ENCODE measurements at regions not wholly inside any gene's neighbourhood (a gene's known extent, or its start where the extent isn't known, plus 50 kb on each side); places are given as distances from the start of the nearest gene placed in this dataset.

GRCh38 chr20:58001381-58001780 is 227.1 kb downstream of the ANKRD60 start:
- Mint-ChIP-seq H3K4me3 (no peak overlapping the region), H3K9me3 (no peaks in the 10 kb centered on the region), H3K36me3 (ENCODE audit: low read depth) (no peaks in the 10 kb centered on the region), H3K27me3 (ENCODE audit: insufficient read depth) (peaks cover 3% of the 10 kb centered on the region), H3K4me1 (no peaks in the 10 kb centered on the region), H3K27ac (no peak overlapping the region)
- Histone ChIP-seq H3K4me1 (ENCODE audit: control insufficient read depth, insufficient read depth, low read length) (no peaks in the 10 kb centered on the region), H3K9me3 (ENCODE audit: control insufficient read depth, low read length) (peaks cover 7% of the 10 kb centered on the region), H3K9ac (ENCODE audit: extremely low read depth, low read length, poor library complexity, severe bottlenecking) (no peak overlapping the region), H3K36me3 (ENCODE audit: control insufficient read depth, insufficient read depth, low read length) (no peaks in the 10 kb centered on the region), H3K27me3 (ENCODE audit: control insufficient read depth, insufficient read depth, low read length, poor library complexity, severe bottlenecking) (no peaks in the 10 kb centered on the region), H3K4me3 (ENCODE audit: low read length) (no peak overlapping the region), H3K27ac (ENCODE audit: low read depth, low read length) (peak overlapping the region; percentile 92)
- no peak for TF ChIP-seq CTCF (conservative IDR thresholded peaks at IDR 0.05)
- DNase-seq = no peak
- WGBS, 2 experiments (ENCODE audit: insufficient coverage in 1 of 2, insufficient read length in 1 of 2) = 87 to 93% methylated on average over 4 to 13 of the region's 13 CpGs

DNA sequence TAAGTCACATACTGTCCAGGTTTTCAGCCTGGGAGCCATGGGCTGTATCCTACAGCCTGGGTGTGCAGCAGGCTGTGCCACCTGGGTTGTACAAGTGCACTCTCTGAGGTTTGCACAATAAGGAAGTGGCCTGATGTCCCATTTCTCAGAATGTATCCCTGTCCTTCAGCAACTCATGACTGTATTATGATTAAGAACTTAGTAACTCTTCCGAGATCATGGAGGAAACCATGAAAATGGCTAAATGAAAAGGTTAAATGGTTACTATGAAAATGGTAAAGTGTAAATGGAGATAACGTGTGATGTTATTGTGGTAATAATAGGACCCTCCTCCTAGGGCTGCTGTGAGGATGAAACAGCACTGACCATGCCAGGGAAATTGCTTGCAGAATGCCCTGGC is 227.6 kb downstream of the ANKRD60 start:
- TF ChIP-seq CTCF (conservative IDR thresholded peaks at IDR 0.05) = no peak
- H3K9me3 Mint-ChIP-seq = no peaks in the 10 kb centered on the region
- H3K4me3 Mint-ChIP-seq = no peak overlapping the region
- Histone ChIP-seq H3K27me3 (ENCODE audit: control insufficient read depth, insufficient read depth, low read length, poor library complexity, severe bottlenecking) (no peaks in the 10 kb centered on the region), H3K9me3 (ENCODE audit: control insufficient read depth, low read length) (peaks cover 7% of the 10 kb centered on the region), H3K36me3 (ENCODE audit: control insufficient read depth, insufficient read depth, low read length) (no peaks in the 10 kb centered on the region), H3K4me1 (ENCODE audit: control insufficient read depth, insufficient read depth, low read length) (no peaks in the 10 kb centered on the region), H3K9ac (ENCODE audit: extremely low read depth, low read length, poor library complexity, severe bottlenecking) (no peak overlapping the region), H3K27ac (ENCODE audit: low read depth, low read length) (peak overlapping the region; percentile 92), H3K4me3 (ENCODE audit: low read length) (no peak overlapping the region)
- no peaks in the 10 kb centered on the region for H3K4me1 Mint-ChIP-seq
- WGBS, 2 experiments (ENCODE audit: insufficient coverage in 1 of 2, insufficient read length in 1 of 2) = 95% methylated on average over 2 of the region's 2 CpGs
- peaks cover 3% of the 10 kb centered on the region for H3K27me3 Mint-ChIP-seq (ENCODE audit: insufficient read depth)
- H3K36me3 Mint-ChIP-seq (ENCODE audit: low read depth) = no peaks in the 10 kb centered on the region
- DNase-seq = no peak
- H3K27ac Mint-ChIP-seq = no peak overlapping the region

- Mint-ChIP-seq H3K9me3 (no peaks in the 10 kb centered on the region), H3K4me3 (no peak overlapping the region), H3K27me3 (ENCODE audit: insufficient read depth) (peaks cover 3% of the 10 kb centered on the region), H3K27ac (no peak overlapping the region), H3K4me1 (peaks cover 2% of the 10 kb centered on the region), H3K36me3 (ENCODE audit: low read depth) (no peaks in the 10 kb centered on the region)
- H3K4me1 ChIP-seq (ENCODE audit: control insufficient read depth, insufficient read depth, low read length) = no peaks in the 10 kb centered on the region
- no peak for TF ChIP-seq CTCF (conservative IDR thresholded peaks at IDR 0.05)
- no peak overlapping the region for H3K9ac ChIP-seq (ENCODE audit: extremely low read depth, low read length, poor library complexity, severe bottlenecking)
- WGBS, 2 experiments (ENCODE audit: insufficient coverage in 1 of 2, insufficient read length in 1 of 2) = 20 to 50% methylated on average over 11 to 17 of the region's 17 CpGs
- DNase-seq = peak; percentile 63
- H3K27me3 ChIP-seq (ENCODE audit: control insufficient read depth, insufficient read depth, low read length, poor library complexity, severe bottlenecking) = no peaks in the 10 kb centered on the region
- no peak overlapping the region for H3K4me3 ChIP-seq (ENCODE audit: low read length)
- H3K9me3 ChIP-seq (ENCODE audit: control insufficient read depth, low read length) = peaks cover 7% of the 10 kb centered on the region
- H3K36me3 ChIP-seq (ENCODE audit: control insufficient read depth, insufficient read depth, low read length) = no peaks in the 10 kb centered on the region
- H3K27ac ChIP-seq (ENCODE audit: low read depth, low read length) = peak overlapping the region; percentile 83
These were observed 228.9 kb downstream of the ANKRD60 start for GRCh38 chr20:57999465-58000111.

Data from endodermal cell (in vitro differentiated cells).